ENCODE measurements at regions not wholly inside any gene's neighbourhood (a gene's known extent, or its start where the extent isn't known, plus 50 kb on each side); places are given as distances from the start of the nearest gene placed in this dataset.

DNA sequence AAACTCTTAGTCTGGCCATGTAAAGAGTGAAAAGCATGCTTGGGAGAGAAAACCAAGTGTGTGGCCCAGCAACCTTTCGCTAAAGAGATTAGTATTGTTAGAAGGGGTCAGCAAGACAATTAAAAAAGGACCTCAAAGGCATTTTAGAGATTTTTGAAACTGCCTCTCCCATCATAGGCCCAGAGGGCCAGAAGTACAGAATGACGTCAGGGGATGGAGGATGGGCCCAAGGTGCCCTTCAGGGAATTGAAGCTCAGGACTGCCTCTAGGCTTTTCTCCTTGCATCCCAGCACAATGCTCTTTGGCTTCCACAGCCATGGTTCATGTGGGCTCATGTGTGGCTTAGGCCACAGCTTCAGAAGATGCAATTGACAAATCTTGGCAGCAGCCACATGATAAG, 287.0 kb upstream of the COX7C start:
- no peaks in the 10 kb centered on the region for H3K4me1 ChIP-seq (ENCODE audit: control insufficient read depth in 4 of 4, insufficient read depth in 4 of 4, low read length in 3 of 4)
- H3K4me3 ChIP-seq (ENCODE audit: low read depth in 1 of 3, low read length in 3 of 3) = no peak overlapping the region
- DNase-seq (ENCODE audit: low spot score) = no peak
- 83% methylated on average over 2 of the region's 2 CpGs for WGBS
- no peak overlapping the region for H3K9ac ChIP-seq (ENCODE audit: low read depth in 1 of 2, low read length in 2 of 2)
- no peaks in the 10 kb centered on the region for H3K27me3 ChIP-seq (ENCODE audit: control insufficient read depth in 4 of 4, insufficient read depth in 4 of 4, low read length in 3 of 4)
- H3K9me3 ChIP-seq (ENCODE audit: control insufficient read depth in 4 of 4, low read length in 3 of 4) = no peaks in the 10 kb centered on the region
- no peaks in the 10 kb centered on the region for H3K36me3 ChIP-seq (ENCODE audit: control insufficient read depth in 4 of 4, insufficient read depth in 3 of 4, low read depth in 1 of 4, low read length in 3 of 4)
- no peak overlapping the region for H3K27ac ChIP-seq (ENCODE audit: low read depth in 1 of 2, low read length in 2 of 2)
- no peak for TF ChIP-seq HNF4G (IDR thresholded peaks at IDR 0.05)
- TF ChIP-seq FOXA1 (IDR thresholded peaks at IDR 0.05) = no peak
- TF ChIP-seq, protein P1, sequence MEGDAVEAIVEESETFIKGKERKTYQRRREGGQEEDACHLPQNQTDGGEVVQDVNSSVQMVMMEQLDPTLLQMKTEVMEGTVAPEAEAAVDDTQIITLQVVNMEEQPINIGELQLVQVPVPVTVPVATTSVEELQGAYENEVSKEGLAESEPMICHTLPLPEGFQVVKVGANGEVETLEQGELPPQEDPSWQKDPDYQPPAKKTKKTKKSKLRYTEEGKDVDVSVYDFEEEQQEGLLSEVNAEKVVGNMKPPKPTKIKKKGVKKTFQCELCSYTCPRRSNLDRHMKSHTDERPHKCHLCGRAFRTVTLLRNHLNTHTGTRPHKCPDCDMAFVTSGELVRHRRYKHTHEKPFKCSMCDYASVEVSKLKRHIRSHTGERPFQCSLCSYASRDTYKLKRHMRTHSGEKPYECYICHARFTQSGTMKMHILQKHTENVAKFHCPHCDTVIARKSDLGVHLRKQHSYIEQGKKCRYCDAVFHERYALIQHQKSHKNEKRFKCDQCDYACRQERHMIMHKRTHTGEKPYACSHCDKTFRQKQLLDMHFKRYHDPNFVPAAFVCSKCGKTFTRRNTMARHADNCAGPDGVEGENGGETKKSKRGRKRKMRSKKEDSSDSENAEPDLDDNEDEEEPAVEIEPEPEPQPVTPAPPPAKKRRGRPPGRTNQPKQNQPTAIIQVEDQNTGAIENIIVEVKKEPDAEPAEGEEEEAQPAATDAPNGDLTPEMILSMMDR (IDR thresholded peaks at IDR 0.05; ENCODE audit: low read depth, low read length, missing input control) = no peak

DNA sequence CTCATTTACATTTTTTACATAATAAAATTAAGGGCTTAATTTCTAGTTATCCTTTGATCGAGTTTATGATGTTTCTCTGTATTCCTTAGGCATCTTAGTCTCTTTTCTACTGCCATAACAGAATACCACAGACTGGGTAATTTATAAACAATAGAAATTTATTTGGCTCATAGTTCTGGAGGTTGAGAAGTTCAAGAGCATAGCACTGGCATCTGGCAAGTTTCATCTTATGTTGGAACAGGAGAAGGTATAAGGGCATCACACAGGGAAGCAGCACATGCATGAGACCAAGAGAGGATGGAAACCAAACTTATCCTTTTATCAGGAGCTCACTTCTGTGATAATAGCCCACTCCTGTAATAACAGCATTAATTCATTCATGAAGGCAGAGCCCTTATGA, 284.9 kb upstream of the COX7C start:
- Histone ChIP-seq H3K36me3 (ENCODE audit: control insufficient read depth in 4 of 4, insufficient read depth in 3 of 4, low read depth in 1 of 4, low read length in 3 of 4) (no peaks in the 10 kb centered on the region), H3K9ac (ENCODE audit: low read depth in 1 of 2, low read length in 2 of 2) (no peak overlapping the region), H3K9me3 (ENCODE audit: control insufficient read depth in 4 of 4, low read length in 3 of 4) (no peaks in the 10 kb centered on the region), H3K4me3 (ENCODE audit: low read depth in 1 of 3, low read length in 3 of 3) (no peak overlapping the region), H3K27ac (ENCODE audit: low read depth in 1 of 2, low read length in 2 of 2) (no peak overlapping the region), H3K27me3 (ENCODE audit: control insufficient read depth in 4 of 4, insufficient read depth in 4 of 4, low read length in 3 of 4) (no peaks in the 10 kb centered on the region), H3K4me1 (ENCODE audit: control insufficient read depth in 4 of 4, insufficient read depth in 4 of 4, low read length in 3 of 4) (no peaks in the 10 kb centered on the region)
- WGBS = 69% methylated on average over 1 of the region's 1 CpG
- DNase-seq (ENCODE audit: low spot score) = no peak
- TF ChIP-seq HNF4A (conservative IDR thresholded peaks at IDR 0.05) = no peak

DNA sequence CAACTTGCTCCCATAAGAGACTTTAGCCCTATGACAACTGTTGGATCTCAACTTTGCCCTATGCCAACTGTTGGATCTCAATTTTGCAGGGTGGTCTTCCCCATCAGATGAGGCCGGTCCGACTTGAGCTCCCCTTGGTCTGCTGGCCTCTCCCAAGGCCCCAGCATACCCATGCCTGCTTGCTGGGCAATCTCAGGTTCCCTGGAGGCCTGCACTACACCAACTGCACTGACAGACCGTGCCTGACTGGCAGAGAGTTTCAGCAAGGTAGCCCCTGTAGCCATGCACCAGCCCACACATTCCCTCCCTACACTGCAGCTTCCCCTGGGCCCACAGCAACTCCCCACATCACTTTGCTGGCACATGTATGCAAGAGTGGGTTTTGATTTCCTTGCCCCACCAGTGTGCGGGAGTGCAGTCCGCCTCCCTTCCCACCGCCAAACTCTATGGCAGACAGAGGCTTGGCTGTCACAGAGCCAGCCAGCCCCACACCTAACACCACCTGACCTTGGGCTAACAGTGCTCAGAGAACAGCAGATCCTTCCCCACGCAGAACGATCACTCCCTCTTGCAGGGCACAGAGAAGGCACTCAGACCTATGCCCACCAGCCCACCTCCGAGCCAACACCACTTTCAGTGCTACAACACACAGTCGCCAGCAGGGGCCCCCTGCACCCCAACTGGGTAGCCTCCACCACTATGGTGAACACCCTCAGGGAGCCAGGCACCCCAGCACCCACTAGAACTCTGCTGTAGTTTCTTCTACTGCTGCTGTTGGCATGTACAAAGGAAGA, 279.9 kb upstream of the COX7C start:
- no peaks in the 10 kb centered on the region for H3K27me3 ChIP-seq (ENCODE audit: control insufficient read depth in 4 of 4, insufficient read depth in 4 of 4, low read length in 3 of 4)
- no peak overlapping the region for H3K9ac ChIP-seq (ENCODE audit: low read depth in 1 of 2, low read length in 2 of 2)
- no peak for TF ChIP-seq HNF4A (conservative IDR thresholded peaks at IDR 0.05)
- no peak for TF ChIP-seq TAF1 (conservative IDR thresholded peaks at IDR 0.05)
- no peak for TF ChIP-seq YY1 (IDR thresholded peaks at IDR 0.05)
- TF ChIP-seq GABPA (IDR thresholded peaks at IDR 0.05 in 1 of 2, conservative IDR thresholded peaks at IDR 0.05 in 1 of 2) = no peak
- TF ChIP-seq, protein P2, sequence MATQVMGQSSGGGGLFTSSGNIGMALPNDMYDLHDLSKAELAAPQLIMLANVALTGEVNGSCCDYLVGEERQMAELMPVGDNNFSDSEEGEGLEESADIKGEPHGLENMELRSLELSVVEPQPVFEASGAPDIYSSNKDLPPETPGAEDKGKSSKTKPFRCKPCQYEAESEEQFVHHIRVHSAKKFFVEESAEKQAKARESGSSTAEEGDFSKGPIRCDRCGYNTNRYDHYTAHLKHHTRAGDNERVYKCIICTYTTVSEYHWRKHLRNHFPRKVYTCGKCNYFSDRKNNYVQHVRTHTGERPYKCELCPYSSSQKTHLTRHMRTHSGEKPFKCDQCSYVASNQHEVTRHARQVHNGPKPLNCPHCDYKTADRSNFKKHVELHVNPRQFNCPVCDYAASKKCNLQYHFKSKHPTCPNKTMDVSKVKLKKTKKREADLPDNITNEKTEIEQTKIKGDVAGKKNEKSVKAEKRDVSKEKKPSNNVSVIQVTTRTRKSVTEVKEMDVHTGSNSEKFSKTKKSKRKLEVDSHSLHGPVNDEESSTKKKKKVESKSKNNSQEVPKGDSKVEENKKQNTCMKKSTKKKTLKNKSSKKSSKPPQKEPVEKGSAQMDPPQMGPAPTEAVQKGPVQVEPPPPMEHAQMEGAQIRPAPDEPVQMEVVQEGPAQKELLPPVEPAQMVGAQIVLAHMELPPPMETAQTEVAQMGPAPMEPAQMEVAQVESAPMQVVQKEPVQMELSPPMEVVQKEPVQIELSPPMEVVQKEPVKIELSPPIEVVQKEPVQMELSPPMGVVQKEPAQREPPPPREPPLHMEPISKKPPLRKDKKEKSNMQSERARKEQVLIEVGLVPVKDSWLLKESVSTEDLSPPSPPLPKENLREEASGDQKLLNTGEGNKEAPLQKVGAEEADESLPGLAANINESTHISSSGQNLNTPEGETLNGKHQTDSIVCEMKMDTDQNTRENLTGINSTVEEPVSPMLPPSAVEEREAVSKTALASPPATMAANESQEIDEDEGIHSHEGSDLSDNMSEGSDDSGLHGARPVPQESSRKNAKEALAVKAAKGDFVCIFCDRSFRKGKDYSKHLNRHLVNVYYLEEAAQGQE (IDR thresholded peaks at IDR 0.05) = no peak
- TF ChIP-seq, protein P3, sequence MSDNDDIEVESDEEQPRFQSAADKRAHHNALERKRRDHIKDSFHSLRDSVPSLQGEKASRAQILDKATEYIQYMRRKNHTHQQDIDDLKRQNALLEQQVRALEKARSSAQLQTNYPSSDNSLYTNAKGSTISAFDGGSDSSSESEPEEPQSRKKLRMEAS (IDR thresholded peaks at IDR 0.05) = no peak
- TF ChIP-seq HNF4G (IDR thresholded peaks at IDR 0.05) = no peak
- no peak for TF ChIP-seq NR2F2 (IDR thresholded peaks at IDR 0.05)
- TF ChIP-seq, protein P4, sequence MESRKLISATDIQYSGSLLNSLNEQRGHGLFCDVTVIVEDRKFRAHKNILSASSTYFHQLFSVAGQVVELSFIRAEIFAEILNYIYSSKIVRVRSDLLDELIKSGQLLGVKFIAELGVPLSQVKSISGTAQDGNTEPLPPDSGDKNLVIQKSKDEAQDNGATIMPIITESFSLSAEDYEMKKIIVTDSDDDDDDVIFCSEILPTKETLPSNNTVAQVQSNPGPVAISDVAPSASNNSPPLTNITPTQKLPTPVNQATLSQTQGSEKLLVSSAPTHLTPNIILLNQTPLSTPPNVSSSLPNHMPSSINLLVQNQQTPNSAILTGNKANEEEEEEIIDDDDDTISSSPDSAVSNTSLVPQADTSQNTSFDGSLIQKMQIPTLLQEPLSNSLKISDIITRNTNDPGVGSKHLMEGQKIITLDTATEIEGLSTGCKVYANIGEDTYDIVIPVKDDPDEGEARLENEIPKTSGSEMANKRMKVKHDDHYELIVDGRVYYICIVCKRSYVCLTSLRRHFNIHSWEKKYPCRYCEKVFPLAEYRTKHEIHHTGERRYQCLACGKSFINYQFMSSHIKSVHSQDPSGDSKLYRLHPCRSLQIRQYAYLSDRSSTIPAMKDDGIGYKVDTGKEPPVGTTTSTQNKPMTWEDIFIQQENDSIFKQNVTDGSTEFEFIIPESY (IDR thresholded peaks at IDR 0.05) = no peak
- H3K36me3 ChIP-seq (ENCODE audit: control insufficient read depth in 4 of 4, insufficient read depth in 3 of 4, low read depth in 1 of 4, low read length in 3 of 4) = no peaks in the 10 kb centered on the region
- no peak overlapping the region for H3K4me3 ChIP-seq (ENCODE audit: low read depth in 1 of 3, low read length in 3 of 3)
- WGBS = 83% methylated on average over 10 of the region's 10 CpGs
- no peak overlapping the region for H3K27ac ChIP-seq (ENCODE audit: low read depth in 1 of 2, low read length in 2 of 2)
- no peak for DNase-seq (ENCODE audit: low spot score)
- H3K9me3 ChIP-seq (ENCODE audit: control insufficient read depth in 4 of 4, low read length in 3 of 4) = no peaks in the 10 kb centered on the region
- H3K4me1 ChIP-seq (ENCODE audit: control insufficient read depth in 4 of 4, insufficient read depth in 4 of 4, low read length in 3 of 4) = no peaks in the 10 kb centered on the region

Data from liver (tissue), 8 donors.